ENCODE measurements at regions not wholly inside any gene's neighbourhood (a gene's known extent, or its start where the extent isn't known, plus 50 kb on each side); places are given as distances from the start of the nearest gene placed in this dataset.
"Not testable (repeated sequence)": the region's sequence is repeated elsewhere in the genome, so short reads cannot be mapped to it uniquely, and the experiment has no call there.

- DNase-seq = no peak
Observed at GRCh38 chr13:90591260-90591926, 756.1 kb upstream of the MIR17HG start.

DNA sequence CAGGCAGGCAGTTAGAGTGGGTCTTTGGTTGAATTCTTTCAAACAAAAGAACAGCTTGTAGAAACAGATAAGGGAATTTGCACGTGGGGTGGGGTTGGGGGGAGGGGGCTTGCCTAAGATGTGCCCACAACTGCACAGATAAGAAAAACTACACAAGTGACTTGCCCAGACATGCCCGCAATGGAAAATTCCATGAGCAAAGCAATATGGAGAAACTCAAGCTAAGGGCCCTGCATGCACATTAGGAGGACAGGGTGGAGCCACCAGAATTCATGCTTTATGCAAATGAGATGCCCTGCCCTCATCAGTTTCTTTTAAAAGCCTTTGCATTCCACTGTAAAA lies 755.6 kb upstream of the MIR17HG start:
- DNase-seq = no peak

DNA sequence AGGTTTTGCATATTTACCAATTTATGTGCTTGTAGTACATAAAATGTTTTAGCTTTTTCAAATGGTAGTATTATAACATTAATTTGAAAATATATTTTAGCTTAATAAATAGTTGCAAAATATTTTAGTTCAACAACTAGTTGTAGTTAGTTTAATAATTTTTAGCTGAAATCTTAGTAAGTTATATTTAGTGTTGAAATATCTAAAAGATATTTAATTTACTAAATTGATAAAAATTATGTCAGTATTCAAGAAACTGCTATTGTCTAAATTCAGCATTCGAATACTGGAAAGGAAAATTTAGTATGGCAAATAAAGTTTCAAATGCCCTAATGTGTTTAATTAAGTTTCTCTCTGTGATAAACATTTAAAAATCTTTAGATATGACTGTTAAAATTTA lies 754.5 kb upstream of the MIR17HG start:
- no peak for DNase-seq

GRCh38 chr13:90594681-90595080 lies 752.8 kb upstream of the MIR17HG start:
- no peak for DNase-seq

DNA sequence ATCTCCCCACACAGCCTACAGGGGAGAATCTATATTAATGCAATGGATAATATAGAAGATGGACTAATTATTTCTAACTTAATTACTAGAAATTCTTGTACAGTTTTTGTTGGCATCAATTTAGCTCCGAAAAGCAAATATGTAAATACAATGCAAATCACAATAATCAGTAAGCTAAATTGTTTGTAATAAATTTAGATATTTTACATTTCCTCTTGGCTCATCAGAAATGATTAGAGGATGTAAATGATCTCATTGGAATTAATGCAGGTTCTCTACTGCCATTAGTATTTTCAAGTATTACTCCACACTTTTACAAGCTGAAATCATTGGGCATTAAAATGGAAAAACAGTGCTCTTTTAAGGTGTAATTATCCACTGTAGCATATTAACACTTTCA lies 741.8 kb upstream of the MIR17HG start:
- DNase-seq = no peak

DNA sequence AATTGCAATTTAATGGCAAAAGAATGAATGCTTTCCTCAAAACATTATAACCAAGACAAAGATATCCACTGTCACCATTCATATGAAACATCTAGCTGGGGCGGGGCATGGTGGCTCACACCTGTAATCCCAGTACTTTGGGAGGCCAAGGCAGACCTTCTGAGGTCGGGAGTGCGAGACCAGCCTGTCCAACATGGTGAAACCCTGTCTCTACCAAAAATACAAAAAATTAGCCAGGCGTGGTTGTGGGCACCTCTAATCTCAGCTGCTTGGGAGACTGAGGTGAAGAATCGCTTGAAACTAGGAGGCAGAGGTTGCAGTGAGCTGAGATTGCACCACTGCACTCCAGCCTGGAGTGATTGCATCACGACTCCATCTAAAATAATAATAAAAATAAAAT lies 740.6 kb upstream of the MIR17HG start:
- DNase-seq = not testable (repeated sequence)

DNA sequence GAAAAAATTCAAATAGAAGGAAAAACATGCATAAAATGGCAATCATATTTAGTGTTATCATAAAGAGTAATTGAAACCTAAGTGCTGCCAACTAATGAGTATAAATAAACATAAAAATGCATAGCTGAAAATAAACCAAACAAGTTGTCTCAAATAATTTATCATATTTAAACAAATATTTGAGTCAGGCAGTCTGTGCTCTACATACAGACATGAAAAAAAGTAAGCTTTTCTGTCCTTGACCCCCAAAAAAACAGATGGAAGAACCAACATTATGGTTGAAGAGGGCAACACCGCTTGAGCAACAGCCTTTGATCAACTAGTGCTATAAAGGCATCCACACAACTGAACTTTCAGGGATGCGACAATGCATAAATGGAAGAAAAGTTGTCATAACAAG lies 735.1 kb upstream of the MIR17HG start:
- no peak for DNase-seq

DNA sequence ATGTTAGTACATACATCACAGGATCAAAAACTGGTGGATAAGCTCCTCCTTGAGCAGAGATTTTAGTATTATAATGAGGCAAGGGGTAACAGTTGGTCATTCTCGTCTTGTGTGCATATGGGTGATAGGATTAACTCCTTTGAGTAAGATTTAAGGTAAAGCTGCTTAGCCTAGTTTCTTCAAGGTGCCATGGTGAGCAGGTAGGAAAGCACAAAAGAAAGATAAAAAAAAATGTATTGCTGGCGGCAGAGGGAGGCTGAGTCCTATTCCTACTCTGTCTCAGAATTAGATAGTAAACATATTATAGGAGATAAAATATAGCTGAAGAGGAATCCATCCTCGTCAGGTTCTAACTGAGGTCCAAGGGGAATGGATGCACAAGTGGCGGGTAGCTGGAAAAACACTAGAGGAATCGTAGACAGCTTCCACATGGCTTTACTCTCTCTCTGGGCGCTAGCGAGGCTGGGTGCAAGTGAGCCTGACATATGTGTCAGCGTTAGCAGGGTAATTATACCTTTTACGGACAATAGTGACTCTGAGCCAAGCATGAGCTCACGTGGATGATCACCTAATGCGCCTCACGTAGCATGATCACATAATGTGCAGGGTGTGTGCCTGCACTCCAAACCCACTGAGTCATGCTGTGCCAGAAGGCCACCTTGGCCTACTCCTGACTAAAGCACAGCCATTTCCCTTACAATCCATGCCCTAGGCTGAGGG lies 734.3 kb upstream of the MIR17HG start:
- DNase-seq = peak; percentile 91

- no peak for DNase-seq
Observed at GRCh38 chr13:90615236-90615635, 732.3 kb upstream of the MIR17HG start.

GRCh38 chr13:90615767-90616166 lies 731.7 kb upstream of the MIR17HG start:
- no peak for DNase-seq

DNA sequence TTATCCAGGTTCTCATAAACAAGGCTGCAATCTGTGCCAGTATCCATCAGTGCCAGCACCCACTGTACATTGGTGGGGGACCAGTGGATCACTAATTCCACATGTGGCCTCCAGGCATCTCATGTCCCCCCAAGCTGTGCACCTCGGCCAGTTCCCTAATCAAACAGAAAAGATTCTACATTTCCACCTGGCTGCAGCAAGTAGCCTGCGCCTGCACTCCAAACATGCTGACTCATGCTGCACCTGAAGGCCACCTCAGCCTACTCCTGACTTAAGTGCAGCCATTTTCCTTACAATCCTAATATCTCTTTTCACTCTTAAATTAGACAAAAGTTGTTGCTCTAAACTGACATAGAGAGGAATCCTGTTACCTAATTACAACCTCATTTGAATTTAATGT lies 729.4 kb upstream of the MIR17HG start:
- no peak for DNase-seq

- DNase-seq = no peak
Observed at GRCh38 chr13:90622541-90622940, 724.9 kb upstream of the MIR17HG start.

- no peak for DNase-seq
Observed at GRCh38 chr13:90623318-90624011, 724.0 kb upstream of the MIR17HG start.

DNA sequence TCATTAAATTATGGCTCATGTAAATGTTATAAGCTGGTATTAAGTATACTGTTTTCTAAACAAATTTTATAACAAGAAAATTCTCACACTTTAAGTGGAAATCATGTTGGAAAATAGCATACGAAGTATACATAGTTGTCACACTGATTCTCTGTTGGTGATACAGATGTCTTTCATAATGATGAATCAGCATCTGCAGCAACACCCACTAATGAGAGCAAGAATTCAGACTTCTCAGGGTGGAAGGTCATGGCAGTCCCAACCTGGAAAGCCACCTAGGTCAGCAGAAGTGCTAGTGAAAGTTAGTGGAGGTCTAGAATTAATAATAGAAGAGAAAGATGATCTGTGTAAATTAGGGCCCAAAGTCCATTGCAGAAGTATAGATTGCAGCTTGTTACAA lies 719.7 kb upstream of the MIR17HG start:
- no peak for DNase-seq

DNA sequence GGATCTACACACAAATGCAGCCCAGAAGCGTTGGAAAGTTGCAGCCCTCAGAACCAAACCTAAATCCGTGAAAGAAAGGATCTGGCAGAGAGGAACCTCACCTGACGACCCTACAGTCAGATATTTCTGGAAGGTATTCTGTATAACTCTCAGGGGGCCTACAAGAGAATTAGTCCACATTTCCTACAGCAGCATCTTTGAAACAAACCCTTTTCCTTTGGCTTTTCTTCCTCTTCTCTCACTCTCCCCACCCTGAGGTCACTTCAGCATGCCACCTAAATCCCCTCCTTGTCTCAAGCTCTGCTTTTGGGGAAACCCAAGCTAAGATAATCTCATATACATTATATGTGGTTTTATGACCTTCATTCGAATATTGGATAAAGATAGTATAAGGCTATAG lies 719.0 kb upstream of the MIR17HG start:
- DNase-seq = no peak

DNA sequence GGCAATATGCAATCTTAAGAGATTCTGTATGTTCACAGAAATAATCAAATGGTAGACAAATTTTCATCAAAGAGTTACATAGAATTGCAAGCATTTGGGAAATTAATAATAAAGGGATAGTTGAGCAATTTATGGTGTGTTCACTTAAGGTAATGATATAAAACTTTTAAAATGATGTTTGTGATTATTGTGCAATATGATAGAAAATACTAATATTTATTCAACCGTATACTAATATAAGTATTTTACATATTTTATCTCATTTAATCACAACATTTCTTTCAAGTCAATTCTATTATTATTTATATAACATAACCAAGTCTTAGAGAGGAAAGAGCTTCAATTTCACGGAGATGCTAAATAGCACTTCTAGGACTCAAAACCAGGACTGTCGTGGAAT lies 716.8 kb upstream of the MIR17HG start:
- no peak for DNase-seq

DNA sequence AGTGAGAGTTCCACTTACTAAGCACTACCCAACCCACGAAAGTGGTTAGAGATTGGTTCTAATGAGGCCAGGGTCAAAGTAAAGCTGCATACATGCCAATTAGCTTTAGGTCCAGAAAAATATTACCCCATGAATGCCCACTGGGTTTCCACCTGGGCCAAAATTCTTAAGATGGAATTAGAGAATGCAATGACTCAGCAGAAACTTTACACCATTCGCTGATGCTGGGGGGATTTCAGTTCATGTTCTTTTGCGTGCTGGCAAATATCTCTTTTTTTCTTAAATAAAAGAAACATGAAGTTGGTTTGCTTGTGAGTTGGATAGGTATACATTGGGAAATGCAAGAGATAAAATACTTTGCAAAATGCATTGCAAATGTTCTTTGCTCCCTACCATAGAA lies 715.3 kb upstream of the MIR17HG start:
- no peak for DNase-seq

DNA sequence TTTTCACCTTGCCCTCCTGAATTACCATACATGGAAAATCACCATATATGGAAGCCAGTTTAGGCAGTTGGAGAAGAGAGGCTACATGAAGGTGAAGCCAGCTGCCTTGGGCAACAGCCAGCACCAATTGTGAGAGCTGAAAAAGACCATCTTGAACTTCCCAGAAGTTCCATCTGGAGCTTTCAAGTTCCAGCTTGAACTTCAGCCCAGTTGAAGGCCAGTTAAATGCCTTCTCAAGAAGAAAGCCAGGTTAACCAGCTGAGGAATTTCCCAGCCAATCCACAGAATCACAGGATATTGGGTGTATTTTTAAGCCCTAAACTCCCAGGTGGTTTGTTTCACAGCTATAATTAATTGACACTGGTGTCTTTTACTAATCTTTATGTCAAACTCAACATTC lies 713.6 kb upstream of the MIR17HG start:
- no peak for DNase-seq

GRCh38 chr13:90640976-90641375 lies 706.5 kb upstream of the MIR17HG start:
- DNase-seq = no peak

GRCh38 chr13:90641884-90642283 lies 705.6 kb upstream of the MIR17HG start:
- DNase-seq = no peak

- DNase-seq = no peak
Observed at GRCh38 chr13:90645582-90645981, 701.9 kb upstream of the MIR17HG start.

GRCh38 chr13:90648497-90648896 lies 699.0 kb upstream of the MIR17HG start:
- DNase-seq = no peak

DNA sequence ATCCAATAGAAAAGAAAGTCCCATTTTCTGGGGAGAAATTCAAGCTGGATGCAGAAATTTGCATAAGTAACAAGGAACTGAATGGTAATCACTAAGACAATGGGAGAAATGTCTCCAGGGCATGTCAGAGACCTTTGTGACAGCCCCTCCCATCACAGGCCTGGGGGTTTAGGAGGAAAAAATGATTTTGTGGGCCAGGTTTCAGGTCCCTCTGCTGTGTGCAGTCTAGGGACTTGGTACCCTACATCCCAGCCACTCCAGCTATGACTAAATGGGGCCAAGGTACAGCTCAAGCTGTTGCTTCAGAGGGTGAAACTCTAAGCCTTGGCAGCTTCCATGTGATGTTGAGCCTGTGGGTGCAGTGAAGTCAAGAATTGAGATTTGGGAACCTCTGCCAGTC lies 695.5 kb upstream of the MIR17HG start:
- DNase-seq = no peak

DNA sequence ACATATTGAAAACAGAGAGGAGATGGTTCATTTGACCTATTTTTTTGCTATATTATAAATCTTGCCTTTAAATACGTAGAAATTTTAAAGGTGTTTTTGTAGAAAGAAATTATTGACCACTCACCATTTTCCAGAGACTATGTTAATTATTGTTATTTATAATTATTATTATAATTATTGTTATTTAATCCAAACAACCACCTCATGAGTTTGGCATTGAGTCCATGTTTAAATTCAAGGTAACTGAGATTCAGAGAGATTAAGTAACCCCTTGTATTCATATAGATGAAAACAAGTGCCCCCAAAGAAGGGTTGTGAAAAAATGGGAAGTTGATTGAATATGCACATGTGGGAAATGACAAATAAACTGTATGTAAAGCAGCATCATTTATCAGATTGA lies 692.5 kb upstream of the MIR17HG start:
- DNase-seq = no peak
